ENCODE measurements at regions not wholly inside any gene's neighbourhood (a gene's known extent, or its start where the extent isn't known, plus 50 kb on each side); places are given as distances from the start of the nearest gene placed in this dataset.
A peak's percentile ranks its signal among the peaks of the same experiment; 100 is the strongest.

GRCh38 chr6:67016921-67017460, 1310.0 kb upstream of the EYS start:
- H2AFZ ChIP-seq (ENCODE audit: low read depth), result no peak overlapping the region
- no peak overlapping the region for H3K9ac ChIP-seq
- TF ChIP-seq, protein P1, sequence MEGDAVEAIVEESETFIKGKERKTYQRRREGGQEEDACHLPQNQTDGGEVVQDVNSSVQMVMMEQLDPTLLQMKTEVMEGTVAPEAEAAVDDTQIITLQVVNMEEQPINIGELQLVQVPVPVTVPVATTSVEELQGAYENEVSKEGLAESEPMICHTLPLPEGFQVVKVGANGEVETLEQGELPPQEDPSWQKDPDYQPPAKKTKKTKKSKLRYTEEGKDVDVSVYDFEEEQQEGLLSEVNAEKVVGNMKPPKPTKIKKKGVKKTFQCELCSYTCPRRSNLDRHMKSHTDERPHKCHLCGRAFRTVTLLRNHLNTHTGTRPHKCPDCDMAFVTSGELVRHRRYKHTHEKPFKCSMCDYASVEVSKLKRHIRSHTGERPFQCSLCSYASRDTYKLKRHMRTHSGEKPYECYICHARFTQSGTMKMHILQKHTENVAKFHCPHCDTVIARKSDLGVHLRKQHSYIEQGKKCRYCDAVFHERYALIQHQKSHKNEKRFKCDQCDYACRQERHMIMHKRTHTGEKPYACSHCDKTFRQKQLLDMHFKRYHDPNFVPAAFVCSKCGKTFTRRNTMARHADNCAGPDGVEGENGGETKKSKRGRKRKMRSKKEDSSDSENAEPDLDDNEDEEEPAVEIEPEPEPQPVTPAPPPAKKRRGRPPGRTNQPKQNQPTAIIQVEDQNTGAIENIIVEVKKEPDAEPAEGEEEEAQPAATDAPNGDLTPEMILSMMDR (conservative IDR thresholded peaks at IDR 0.05; ENCODE audit: low read depth, low read length), result no peak
- no peaks in the 10 kb centered on the region for H3K4me1 ChIP-seq (ENCODE audit: low read depth, poor library complexity, severe bottlenecking)
- H3K36me3 ChIP-seq (ENCODE audit: insufficient read depth), result no peaks in the 10 kb centered on the region
- no peak overlapping the region for H3K4me3 ChIP-seq (IDR thresholded peaks at IDR 0.05; ENCODE audit: insufficient read depth, low read depth, low read length)
- H3K27me3 ChIP-seq (ENCODE audit: insufficient read depth, low read depth), result no peaks in the 10 kb centered on the region
- H4K20me1 ChIP-seq (ENCODE audit: insufficient read depth), result no peaks in the 10 kb centered on the region
- H3K27ac ChIP-seq, result no peak overlapping the region
- no peak overlapping the region for H3K4me2 ChIP-seq
- no peaks in the 10 kb centered on the region for H3K79me2 ChIP-seq (ENCODE audit: insufficient read depth, low read depth)

DNA sequence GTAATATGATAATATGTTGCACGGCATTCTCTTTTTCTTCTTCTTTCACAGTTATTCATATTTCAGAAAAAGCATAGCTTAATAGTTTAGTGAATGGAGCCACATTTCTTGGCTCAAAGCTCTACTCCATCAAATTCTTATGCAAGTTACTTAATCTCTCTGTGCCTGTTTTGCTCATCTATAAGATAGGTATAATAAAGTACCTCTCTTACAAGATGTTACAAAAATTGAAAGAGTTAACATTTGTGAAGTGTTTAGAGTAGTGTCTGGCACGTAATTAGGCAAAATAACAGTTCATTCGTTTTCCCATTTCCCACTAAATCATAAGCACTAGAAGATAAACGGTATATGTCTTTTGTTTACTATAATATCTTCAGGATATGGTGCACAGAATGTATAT, 1304.4 kb upstream of the EYS start:
- Histone ChIP-seq H2AFZ (ENCODE audit: low read depth) (no peak overlapping the region), H3K9ac (no peak overlapping the region)
- TF ChIP-seq, protein P1 (conservative IDR thresholded peaks at IDR 0.05; ENCODE audit: low read depth, low read length), result no peak

DNA sequence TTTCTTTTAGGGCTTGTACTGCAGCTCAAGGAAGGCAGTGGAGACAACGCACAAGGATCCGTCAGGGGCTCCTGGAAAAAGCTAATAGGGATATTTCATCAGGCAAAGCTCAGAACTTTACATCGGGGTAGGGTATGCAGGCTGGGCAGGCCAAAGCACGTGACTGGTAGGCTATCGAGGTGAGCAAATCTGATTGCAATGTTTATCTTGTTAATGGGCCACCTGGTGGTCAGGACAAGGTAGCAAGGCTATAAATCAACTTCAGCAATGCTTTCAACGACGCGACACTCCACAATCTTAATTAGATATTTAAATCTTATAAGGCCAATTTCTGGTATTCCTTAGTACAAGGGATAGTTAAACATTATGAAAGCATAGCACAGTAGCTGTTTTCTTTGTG, 1302.8 kb upstream of the EYS start:
- TF ChIP-seq, protein P1 (conservative IDR thresholded peaks at IDR 0.05; ENCODE audit: low read depth, low read length), result peak; percentile 32; the same call in 1 of the 2 replicates
- H3K4me1 ChIP-seq (ENCODE audit: low read depth, poor library complexity, severe bottlenecking), result no peaks in the 10 kb centered on the region
- no peak overlapping the region for H3K27ac ChIP-seq
- H2AFZ ChIP-seq (ENCODE audit: low read depth), result no peak overlapping the region
- H3K79me2 ChIP-seq (ENCODE audit: insufficient read depth, low read depth), result no peaks in the 10 kb centered on the region
- no peak overlapping the region for H3K9ac ChIP-seq
- H3K4me2 ChIP-seq, result no peak overlapping the region
- no peaks in the 10 kb centered on the region for H3K27me3 ChIP-seq (ENCODE audit: insufficient read depth, low read depth)
- no peaks in the 10 kb centered on the region for H3K36me3 ChIP-seq (ENCODE audit: insufficient read depth)
- no peak overlapping the region for H3K4me3 ChIP-seq (IDR thresholded peaks at IDR 0.05; ENCODE audit: insufficient read depth, low read depth, low read length)
- H4K20me1 ChIP-seq (ENCODE audit: insufficient read depth), result no peaks in the 10 kb centered on the region

More for the DNA sequence above, 1304.4 kb upstream of the EYS start:
- no peaks in the 10 kb centered on the region for H3K36me3 ChIP-seq (ENCODE audit: insufficient read depth)
- H3K4me3 ChIP-seq (IDR thresholded peaks at IDR 0.05; ENCODE audit: insufficient read depth, low read depth, low read length), result no peak overlapping the region
- H4K20me1 ChIP-seq (ENCODE audit: insufficient read depth), result no peaks in the 10 kb centered on the region
- H3K27ac ChIP-seq, result no peak overlapping the region
- no peaks in the 10 kb centered on the region for H3K27me3 ChIP-seq (ENCODE audit: insufficient read depth, low read depth)
- H3K4me2 ChIP-seq, result no peak overlapping the region
- no peaks in the 10 kb centered on the region for H3K4me1 ChIP-seq (ENCODE audit: low read depth, poor library complexity, severe bottlenecking)
- no peaks in the 10 kb centered on the region for H3K79me2 ChIP-seq (ENCODE audit: insufficient read depth, low read depth)

DNA sequence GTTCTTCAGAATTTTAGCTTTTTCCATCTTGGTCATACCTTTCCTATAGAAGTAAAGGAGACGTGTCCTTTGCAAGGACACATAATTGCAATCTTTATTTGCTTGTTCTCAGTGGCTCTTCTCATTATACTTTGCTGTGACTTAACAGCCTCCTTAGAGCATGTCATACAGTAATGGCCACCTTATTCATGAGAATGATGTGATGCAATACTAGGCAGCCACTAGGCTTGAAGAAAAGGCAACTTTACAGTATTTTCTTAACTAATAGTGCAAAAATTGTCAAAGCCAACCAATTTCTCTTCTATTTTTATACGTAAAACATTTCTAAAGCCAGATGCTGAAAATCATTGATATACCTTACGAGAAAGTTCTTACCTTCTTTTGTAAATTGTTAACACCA, 1296.8 kb upstream of the EYS start:
- no peak overlapping the region for H2AFZ ChIP-seq (ENCODE audit: low read depth)
- no peak overlapping the region for H3K4me2 ChIP-seq
- TF ChIP-seq, protein P1 (conservative IDR thresholded peaks at IDR 0.05; ENCODE audit: low read depth, low read length), result no peak
- H4K20me1 ChIP-seq (ENCODE audit: insufficient read depth), result no peaks in the 10 kb centered on the region
- no peaks in the 10 kb centered on the region for H3K4me1 ChIP-seq (ENCODE audit: low read depth, poor library complexity, severe bottlenecking)
- H3K4me3 ChIP-seq (IDR thresholded peaks at IDR 0.05; ENCODE audit: insufficient read depth, low read depth, low read length), result no peak overlapping the region
- no peaks in the 10 kb centered on the region for H3K27me3 ChIP-seq (ENCODE audit: insufficient read depth, low read depth)
- no peaks in the 10 kb centered on the region for H3K79me2 ChIP-seq (ENCODE audit: insufficient read depth, low read depth)
- H3K9ac ChIP-seq, result no peak overlapping the region
- no peak overlapping the region for H3K27ac ChIP-seq
- no peaks in the 10 kb centered on the region for H3K36me3 ChIP-seq (ENCODE audit: insufficient read depth)
